Psoas muscle (tissue), 7 donors: ENCODE measurements at regions not wholly inside any gene's neighbourhood (a gene's known extent, or its start where the extent isn't known, plus 50 kb on each side); places are given as distances from the start of the nearest gene placed in this dataset.

ENCODE experiments used
- ATAC-seq, 4 donors: fragments of 200-7000 bp; cut with Tn5 transposase; one replicate each; pipeline ENCODE4 v1.9.1; 2020; ENCODE audit warnings: moderate library complexity in 3 of 4, mild to moderate bottlenecking in 2 of 4
- DNase-seq, 2 donors: peaks; one replicate each; pipeline ENCODE4 v3.0.0-alpha.2; 2020
- H3K27ac ChIP-seq: fragments of 200-600 bp; one replicate; pipeline ENCODE4 v1.8.0; 2022
- H3K27me3 ChIP-seq, 3 donors: fragments of 200-600 bp in 1 of 3; one replicate each; pipeline versions ENCODE4 v1.6.1 to v1.8.0; 2013 to 2022; ENCODE audit warnings: low read length in 2 of 3, mild to moderate bottlenecking in 2 of 3, moderate library complexity in 1 of 3; ENCODE audit not compliant: insufficient read depth in 3 of 3
- H3K36me3 ChIP-seq, 2 donors: fragments of 200-600 bp in 1 of 2; one replicate each; pipeline versions ENCODE4 v1.6.1 to v1.8.0; 2013 to 2022; ENCODE audit warnings: low read depth in 1 of 2, mild to moderate bottlenecking in 1 of 2, moderate library complexity in 1 of 2; ENCODE audit not compliant: insufficient read depth in 1 of 2
- H3K4me1 ChIP-seq: fragments of 200-600 bp; one replicate; pipeline ENCODE4 v1.8.0; 2022
- H3K4me3 ChIP-seq: fragments of 200-600 bp; one replicate; pipeline ENCODE4 v1.8.0; 2022; ENCODE audit warnings: mild to moderate bottlenecking
- H3K9me3 ChIP-seq: fragments of 200-600 bp; one replicate; pipeline ENCODE4 v1.8.0; 2022
- CTCF ChIP-seq: fragments of 200-600 bp; IDR thresholded peaks from one replicate; pipeline ENCODE4 v1.8.0; 2022; ENCODE audit warnings: antibody characterized with exemption
- WGBS, 3 donors: extraction: QIAGEN DNeasy Blood & Tissue Kit; methylation state at CpG; one replicate each; pipeline versions ENCODE4 v1.1.6 to v1.1.7; 2013; 5-methylcytosine and 5-hydroxymethylcytosine counted together
- intact Hi-C, 2 donors: fragments of 100-400 bp; cut with DNase I; formaldehyde crosslinking; loops; one replicate each; pipeline versions ENCODE4 v1.11.0 to v1.14.2; 2022
- donor health status: healthy with polysubstance abuse.
- donor health status: DM: no; HTN: no; CAD: no; lungs with moderate emphysema.
- donor health status: Bipolar disorder and iron deficiency.
- donor health status: healthy.
- donor health status: DM: yes; HTN: yes; CAD: no.
- donor health status: DM: no; HTN: no; CAD: no.
- donor health status: DM: yes; HTN: yes; CAD: no.

GRCh38 chr4:178414881-178415446 is 972.7 kb upstream of the AGA start:
- Histone ChIP-seq H3K4me3 (no peak overlapping the region), H3K9me3 (no peaks in the 10 kb centered on the region), H3K4me1 (no peaks in the 10 kb centered on the region), H3K27ac (no peak overlapping the region), H3K27me3 (no peaks in the 10 kb centered on the region), H3K36me3 (no peaks in the 10 kb centered on the region)
- intact Hi-C loops, result no loop called here
- ATAC-seq (no peak), DNase-seq (no peak)
- WGBS, 3 donors, result 92 to 96% (median 93%) methylated on average over 18 of the region's 18 CpGs
- TF ChIP-seq CTCF, result no peak

GRCh38 chr4:178415925-178416324 is 973.7 kb upstream of the AGA start:
- TF ChIP-seq CTCF, result no peak
- WGBS, 3 donors, result 93 to 95% (median 95%) methylated on average over 9 to 14 of the region's 14 CpGs
- no peak overlapping the region for H3K27ac ChIP-seq

GRCh38 chr4:178423366-178423765 is 981.1 kb upstream of the AGA start:
- no peaks in the 10 kb centered on the region for H3K27me3 ChIP-seq
- H3K9me3 ChIP-seq, result no peaks in the 10 kb centered on the region
- no peaks in the 10 kb centered on the region for H3K4me1 ChIP-seq
- intact Hi-C loops, result no loop called here
- no peak overlapping the region for H3K4me3 ChIP-seq
- DNase-seq (no peak), ATAC-seq (no peak)
- H3K36me3 ChIP-seq, result no peaks in the 10 kb centered on the region
- WGBS, 3 donors, result 74 to 91% (median 86%) methylated on average over 2 of the region's 2 CpGs
- H3K27ac ChIP-seq, result no peak overlapping the region
- no peak for TF ChIP-seq CTCF

More at GRCh38 chr4:178415925-178416324, 973.7 kb upstream of the AGA start:
- Histone ChIP-seq H3K4me3 (no peak overlapping the region), H3K9me3 (no peaks in the 10 kb centered on the region), H3K27me3 (no peaks in the 10 kb centered on the region), H3K4me1 (no peaks in the 10 kb centered on the region), H3K36me3 (no peaks in the 10 kb centered on the region)
- intact Hi-C loops, result no loop called here
- DNase-seq (no peak), ATAC-seq (no peak)

GRCh38 chr4:178426871-178427270 is 984.6 kb upstream of the AGA start:
- 90 to 93% (median 91%) methylated on average over 3 of the region's 3 CpGs for WGBS, 3 donors
- ATAC-seq (no peak), DNase-seq (no peak)
- Histone ChIP-seq H3K9me3 (no peaks in the 10 kb centered on the region), H3K27me3 (no peaks in the 10 kb centered on the region), H3K36me3 (no peaks in the 10 kb centered on the region), H3K4me1 (no peaks in the 10 kb centered on the region), H3K4me3 (no peak overlapping the region), H3K27ac (no peak overlapping the region)
- intact Hi-C loops, result no loop called here
- no peak for TF ChIP-seq CTCF

GRCh38 chr4:178427663-178428062 is 985.4 kb upstream of the AGA start:
- no peak for TF ChIP-seq CTCF
- Histone ChIP-seq H3K4me1 (no peaks in the 10 kb centered on the region), H3K4me3 (no peak overlapping the region), H3K27ac (no peak overlapping the region), H3K9me3 (no peaks in the 10 kb centered on the region), H3K27me3 (no peaks in the 10 kb centered on the region), H3K36me3 (no peaks in the 10 kb centered on the region)
- DNase-seq, result no peak
- no peak for ATAC-seq
- WGBS, 3 donors, result 82 to 91% (median 87%) methylated on average over 2 of the region's 2 CpGs
- intact Hi-C loops, result no loop called here
